GM21786 (cell line): ENCODE measurements at regions not wholly inside any gene's neighbourhood (a gene's known extent, or its start where the extent isn't known, plus 50 kb on each side); places are given as distances from the start of the nearest gene placed in this dataset.

Experiments used
- ATAC-seq: cut with Tn5 transposase; IDR thresholded peaks from one replicate; pipeline ENCODE4 v1.9.1; 2021; ENCODE audit not compliant: unreplicated experiment

- ATAC-seq, result no peak
Measured at GRCh38 chr16:85335584-85336491, 223.6 kb upstream of the CIBAR2 start.

GRCh38 chr16:85337910-85338637, 225.8 kb upstream of the CIBAR2 start:
- ATAC-seq, result no peak

GRCh38 chr16:85338638-85338982, 226.3 kb upstream of the CIBAR2 start:
- no peak for ATAC-seq

- no peak for ATAC-seq
Measured at GRCh38 chr16:85338989-85339685, 226.9 kb upstream of the CIBAR2 start.

- no peak for ATAC-seq
Measured at GRCh38 chr16:85341972-85342695, 229.9 kb upstream of the CIBAR2 start.

GRCh38 chr16:85344502-85345128, 232.3 kb upstream of the CIBAR2 start:
- ATAC-seq, result no peak

- no peak for ATAC-seq
Measured at GRCh38 chr16:85345129-85345639, 232.9 kb upstream of the CIBAR2 start.

- ATAC-seq, result no peak
Measured at GRCh38 chr16:85346404-85347212, 234.3 kb upstream of the CIBAR2 start.

GRCh38 chr16:85347213-85347591, 234.9 kb upstream of the CIBAR2 start:
- no peak for ATAC-seq

- no peak for ATAC-seq
Measured at GRCh38 chr16:85348065-85348840, 236.0 kb upstream of the CIBAR2 start.

- no peak for ATAC-seq
Measured at GRCh38 chr16:85348911-85349334, 236.7 kb upstream of the CIBAR2 start.

- no peak for ATAC-seq
Measured at GRCh38 chr16:85349365-85350145, 237.3 kb upstream of the CIBAR2 start.

GRCh38 chr16:85350146-85350728, 238.0 kb upstream of the CIBAR2 start:
- ATAC-seq, result no peak

GRCh38 chr16:85350973-85351372, 238.7 kb upstream of the CIBAR2 start:
- no peak for ATAC-seq

GRCh38 chr16:85353013-85353412, 240.7 kb upstream of the CIBAR2 start:
- no peak for ATAC-seq

- no peak for ATAC-seq
Measured at GRCh38 chr16:85353839-85354685, 241.8 kb upstream of the CIBAR2 start.
